Islet of Langerhans (tissue), 1 donor: ENCODE measurements at regions not wholly inside any gene's neighbourhood (a gene's known extent, or its start where the extent isn't known, plus 50 kb on each side); places are given as distances from the start of the nearest gene placed in this dataset.

Experiments used
- FAIRE-seq: peaks from one replicate; lab custom pipeline; 2011; peaks lifted over from hg19 to GRCh38; lab: Jason Lieb, UNC

DNA sequence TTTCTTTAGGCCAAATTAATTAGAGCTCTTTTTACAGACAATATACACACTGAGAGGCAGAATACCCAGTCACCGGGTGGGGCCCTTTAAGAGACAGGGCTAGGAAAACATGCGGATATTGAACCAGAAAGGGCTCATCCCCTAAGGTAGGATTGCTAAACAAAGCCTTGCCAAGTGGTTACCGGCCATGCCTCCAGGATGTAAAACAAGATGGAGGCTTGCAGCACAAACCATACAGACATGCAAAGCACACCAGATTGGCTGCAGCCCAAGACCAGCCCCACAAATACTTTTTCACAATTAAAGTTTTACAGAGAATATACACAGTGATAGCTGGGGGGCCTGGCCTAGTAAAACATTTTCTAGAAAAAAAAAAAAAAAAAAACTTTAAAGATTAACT, 210.0 kb downstream of the KLHL4 start:
- no peak for FAIRE-seq

DNA sequence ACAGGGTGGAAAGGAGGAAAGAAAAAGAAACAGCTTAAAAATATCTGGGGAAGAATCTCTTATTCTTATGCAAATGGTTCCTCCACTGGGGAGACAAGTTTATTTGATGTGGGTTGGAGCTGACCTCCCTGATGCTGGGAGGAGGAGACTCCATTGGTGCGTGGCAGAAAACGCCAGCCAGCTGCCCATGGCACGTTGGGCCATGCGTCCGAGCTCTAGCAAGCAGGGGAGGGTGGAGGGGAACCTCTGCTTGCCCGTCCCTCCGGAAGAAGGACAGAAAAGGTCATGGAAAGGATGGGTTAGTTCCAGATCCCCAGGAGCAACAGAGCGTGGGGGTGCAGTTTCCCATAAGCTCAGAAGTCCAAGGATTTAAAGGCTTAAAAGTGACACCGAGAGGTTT, 210.4 kb downstream of the KLHL4 start:
- no peak for FAIRE-seq

DNA sequence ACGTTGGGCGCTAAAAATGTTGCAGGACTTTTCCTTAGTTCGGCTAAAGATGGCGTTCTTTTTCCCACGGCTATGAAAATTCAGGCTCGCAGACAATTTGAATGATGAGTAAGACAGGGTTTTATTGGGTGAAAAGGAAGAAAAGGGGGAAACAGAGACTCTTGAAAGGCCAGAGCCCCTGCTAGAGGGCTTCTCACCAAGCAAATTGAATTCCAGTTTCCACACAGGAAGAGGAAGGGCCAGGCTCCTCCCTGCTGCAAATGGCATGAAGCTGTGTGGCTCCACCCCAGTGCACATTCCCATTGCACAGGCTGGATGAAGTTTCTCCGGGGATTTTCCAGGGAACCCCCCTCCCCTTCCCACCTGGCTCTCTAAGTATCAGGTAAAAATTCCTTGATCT, 210.9 kb downstream of the KLHL4 start:
- FAIRE-seq = no peak

DNA sequence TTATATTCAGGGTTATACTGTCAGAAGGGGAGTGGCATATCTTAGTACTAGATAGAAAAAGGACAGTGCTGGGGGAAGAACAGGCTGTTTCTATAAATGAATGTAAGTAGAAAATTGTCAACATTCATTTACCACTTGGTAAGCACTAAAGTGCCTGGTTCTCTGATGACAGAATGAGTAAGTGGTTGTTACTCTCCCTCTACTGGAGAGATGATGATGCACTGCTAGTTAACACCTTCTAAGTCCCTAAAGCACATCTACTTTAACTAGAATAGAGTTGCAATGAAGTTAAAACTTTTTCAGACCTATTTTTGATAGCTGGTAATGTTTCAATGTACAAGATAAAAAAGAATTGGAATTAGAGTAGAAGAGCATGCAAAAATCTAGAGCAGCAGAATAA, 214.5 kb downstream of the KLHL4 start:
- FAIRE-seq = no peak

DNA sequence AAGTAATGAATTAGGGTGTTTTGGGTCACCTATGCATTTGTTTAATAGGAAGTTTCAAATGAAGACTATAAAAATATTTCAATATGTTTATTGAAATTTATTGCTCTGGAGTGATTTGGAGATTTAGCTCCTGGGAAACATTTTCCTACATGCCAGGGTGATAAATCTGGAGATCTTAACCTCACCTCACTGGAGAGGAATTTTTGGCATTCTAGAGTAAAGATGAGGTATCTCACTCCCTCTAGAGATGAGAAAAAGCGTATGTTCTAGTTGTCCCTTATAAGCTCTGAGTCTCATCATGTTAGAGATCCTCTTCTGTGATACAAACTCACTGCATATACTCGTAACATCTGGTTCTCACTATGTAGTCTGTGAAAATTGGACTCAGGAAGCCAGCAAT, 219.0 kb downstream of the KLHL4 start:
- no peak for FAIRE-seq

DNA sequence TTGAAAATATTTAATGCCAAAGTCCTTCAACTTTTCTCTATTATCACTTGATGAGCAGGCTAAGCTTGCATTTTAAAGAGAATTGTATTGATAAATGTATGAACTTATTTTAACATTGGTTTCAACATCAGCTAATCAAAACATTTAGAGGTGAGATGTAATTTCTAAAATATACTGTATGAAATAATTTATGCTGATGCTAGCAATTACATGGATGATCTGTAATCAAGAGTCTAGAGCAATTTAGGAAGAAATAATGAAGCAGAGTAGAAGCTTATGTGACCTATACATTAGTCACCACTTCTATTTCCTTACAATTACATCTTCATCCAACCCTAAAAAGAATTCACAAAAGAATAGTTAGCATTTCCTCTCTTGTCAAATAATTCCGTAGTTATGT, 226.8 kb downstream of the KLHL4 start:
- FAIRE-seq = no peak

DNA sequence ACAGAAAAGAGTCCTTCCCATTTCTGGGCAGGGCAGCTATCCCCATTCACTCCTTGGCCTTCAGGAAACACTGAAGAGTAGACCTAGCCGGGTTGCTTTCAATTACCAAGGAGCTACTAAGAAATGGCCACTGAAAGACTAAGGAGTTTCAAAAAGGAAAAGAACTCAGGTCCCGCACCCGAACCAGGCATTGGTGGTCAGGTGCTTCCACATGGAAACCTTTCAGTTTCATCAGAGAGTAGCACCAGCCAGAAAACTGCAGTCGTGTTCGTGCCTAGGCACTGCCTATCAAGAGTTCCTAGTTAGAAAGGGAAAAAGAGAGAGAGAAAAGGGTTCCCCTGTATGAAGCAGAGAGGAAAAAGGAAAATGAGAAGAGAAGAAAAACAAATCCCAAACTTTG, 237.9 kb downstream of the KLHL4 start:
- no peak for FAIRE-seq

DNA sequence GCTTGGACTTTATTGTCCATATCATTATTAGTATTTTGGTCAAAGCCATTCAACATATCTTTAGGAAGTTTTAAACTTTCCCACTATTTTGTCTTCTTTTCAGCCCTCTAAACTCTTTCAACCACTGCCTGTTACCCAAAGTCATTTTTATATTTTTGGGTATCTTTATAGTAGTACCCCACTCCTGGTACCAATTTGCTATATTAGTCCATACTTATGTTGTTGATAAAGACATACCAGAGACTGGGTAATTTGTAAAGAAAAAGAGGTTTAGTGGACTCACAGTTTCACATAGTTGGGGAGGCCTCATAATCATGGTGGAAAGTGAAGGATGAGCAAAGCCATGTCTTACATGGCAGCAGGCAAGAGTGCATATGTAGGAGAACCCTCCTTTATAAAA, 271.4 kb downstream of the KLHL4 start:
- FAIRE-seq = no peak

DNA sequence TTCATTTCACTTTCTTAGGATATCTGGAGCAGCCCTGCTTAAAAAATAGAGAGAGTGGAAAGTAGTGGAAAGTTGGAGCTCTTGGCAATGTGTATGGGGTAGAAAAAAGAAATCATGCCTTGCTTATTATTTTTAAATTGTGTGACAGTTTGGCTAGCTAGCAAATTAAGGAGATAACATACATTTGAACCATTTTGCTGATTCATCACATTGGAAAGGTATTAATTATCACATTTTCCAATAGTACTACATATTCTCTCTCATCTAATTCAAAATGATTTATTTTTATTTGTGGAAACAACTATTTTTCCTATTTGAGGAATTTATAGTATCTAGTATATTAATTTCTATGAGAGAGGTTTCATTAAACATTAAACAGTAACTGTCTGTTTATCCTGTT, 280.4 kb downstream of the KLHL4 start:
- FAIRE-seq = no peak

DNA sequence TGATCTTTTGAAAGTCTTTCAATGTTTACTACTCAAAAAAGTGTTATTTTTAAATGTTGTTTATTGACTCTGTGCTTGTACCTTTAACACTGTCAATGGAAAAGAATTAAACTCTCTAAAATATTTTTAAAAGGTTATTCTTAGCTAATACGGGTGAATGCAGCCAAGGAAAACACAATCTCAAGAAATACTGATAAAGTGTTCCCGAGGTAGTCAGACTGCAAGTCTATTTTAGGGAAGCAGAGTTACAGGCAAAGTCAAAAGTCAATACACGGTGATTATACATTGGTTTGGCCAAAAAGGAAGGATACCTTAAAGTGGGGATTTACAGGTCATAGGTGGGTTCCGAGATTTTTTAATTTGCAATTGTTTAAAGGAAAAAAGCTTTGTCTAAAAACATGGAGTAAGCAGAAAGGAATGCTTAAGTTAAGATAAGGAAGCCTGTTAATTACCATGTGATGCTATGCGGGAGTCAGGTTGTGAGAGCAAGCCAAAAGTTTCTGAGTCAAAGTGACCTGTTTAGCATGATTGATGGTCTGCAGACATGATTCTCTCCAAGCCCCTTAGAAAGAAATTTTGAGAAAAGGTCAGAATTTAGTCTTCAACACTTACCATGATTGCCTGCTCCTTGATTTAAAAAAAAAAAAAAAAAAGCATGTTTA, 288.4 kb downstream of the KLHL4 start:
- no peak for FAIRE-seq

DNA sequence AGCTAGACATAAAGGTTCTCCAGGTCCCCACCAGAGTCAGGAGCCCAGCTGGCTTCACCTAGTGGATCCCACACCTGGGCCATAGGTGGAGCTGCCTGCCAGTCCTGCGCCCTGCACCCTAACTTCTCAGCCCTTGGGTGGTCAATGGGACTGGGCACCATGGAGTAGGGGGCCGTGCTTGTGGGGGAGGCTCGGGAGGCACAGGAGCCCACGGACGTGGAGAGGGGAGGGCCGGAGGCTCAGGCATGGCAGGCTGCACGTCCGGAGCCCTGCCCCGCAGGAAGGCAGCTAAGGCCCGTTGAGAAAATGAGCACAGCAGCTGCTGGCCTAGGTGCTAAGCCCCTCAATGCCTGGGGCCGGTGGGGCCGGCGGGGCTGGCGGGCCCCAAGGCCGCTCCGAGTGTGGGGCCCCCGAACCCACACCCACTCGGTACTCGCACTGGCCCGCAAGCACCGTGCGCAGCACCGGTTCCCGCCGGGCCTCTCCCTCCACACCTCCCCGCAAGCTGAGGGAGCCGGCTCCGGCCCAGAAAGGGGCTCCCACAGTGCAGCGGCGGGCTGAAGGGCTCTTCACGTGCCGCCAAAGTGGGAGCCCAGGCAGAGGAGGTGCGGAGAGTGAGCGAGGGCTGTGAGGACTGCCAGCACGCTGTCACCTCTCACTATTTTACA, 291.1 kb downstream of the KLHL4 start:
- FAIRE-seq = no peak

DNA sequence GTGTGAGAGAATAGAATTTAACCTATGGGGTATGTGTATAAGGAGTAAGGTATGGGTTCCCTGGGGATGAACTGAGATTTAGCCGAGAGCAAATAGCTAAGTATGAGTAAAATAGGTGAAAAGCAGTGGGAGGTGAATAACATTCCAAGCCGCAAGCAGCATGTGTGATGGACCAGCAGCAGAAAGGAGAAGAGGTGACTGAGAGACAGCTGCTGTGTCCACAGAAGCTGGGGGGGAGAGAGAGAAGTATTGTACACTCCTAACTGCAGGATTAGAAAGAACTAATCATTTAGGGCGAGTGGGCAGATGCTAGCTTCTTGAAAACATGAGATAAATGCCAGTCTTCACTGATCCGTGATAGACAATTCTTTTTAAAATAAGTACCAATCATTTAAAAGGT, 296.0 kb downstream of the KLHL4 start:
- no peak for FAIRE-seq

DNA sequence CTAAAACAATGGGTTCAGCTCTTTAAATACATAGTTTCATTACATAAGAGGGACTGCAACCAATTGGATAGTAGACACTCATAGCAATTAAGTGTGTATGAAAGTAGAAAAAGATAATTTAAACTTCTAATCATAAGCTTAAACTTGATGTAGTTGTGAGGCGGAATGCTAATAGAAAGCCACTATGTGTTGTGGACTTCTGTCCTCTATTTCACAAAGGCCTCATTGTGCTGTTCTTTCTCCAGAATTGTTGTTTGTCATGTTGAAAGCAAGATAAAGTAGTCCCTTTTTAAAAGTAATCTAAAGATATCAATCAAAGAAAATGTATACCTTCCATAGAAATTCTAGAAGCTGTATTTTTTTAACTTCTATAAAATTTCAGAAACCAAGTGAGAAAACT, 329.4 kb downstream of the KLHL4 start:
- FAIRE-seq = no peak

DNA sequence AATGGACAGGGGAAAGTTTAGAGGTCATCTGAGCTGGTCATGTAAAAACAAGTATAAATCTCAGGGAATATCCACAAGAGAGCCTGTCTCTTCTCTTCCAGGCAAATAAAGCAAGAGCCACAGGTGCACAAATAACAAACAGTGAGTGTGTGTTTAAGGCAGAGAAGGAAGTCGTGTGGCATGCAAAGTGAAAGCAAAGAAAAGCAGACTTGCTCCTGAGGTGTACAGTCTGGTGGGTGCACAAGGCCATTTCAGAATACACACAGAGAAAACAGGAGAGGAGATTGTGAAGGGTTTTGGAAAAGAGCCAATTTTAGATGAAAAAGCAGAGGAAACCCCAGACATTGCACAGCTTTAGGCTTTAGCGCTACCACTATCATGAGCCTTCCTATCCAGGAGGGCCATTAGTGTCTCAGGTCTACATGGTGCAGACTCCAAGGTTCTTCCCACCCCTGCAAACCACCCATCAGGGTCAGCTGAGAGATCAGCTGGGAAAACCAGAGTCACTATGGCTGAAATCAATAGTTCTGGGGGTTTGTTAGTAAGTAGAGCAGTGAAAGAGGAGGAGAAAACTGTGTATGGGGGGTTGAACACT, 355.8 kb downstream of the KLHL4 start:
- FAIRE-seq = no peak

DNA sequence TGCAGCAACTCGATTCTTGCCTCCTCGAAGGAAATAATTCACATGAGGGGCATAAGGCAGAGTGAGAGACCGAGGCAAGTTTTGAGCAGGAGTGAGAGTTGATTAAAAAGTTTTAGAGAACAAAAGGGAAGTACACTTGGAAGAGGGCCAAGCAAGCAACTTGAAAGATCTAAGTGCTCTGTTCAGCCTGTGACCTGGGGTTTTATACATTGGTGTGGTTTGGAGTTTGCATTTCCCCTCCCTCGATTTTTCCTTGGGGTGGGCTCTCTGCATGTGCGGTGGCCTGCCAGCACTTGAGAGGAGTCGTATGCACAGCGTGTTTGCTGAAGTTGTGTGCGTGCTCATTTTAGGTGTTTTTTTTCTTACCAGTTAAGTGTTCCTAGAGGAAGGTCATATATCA, 356.4 kb downstream of the KLHL4 start:
- no peak for FAIRE-seq

DNA sequence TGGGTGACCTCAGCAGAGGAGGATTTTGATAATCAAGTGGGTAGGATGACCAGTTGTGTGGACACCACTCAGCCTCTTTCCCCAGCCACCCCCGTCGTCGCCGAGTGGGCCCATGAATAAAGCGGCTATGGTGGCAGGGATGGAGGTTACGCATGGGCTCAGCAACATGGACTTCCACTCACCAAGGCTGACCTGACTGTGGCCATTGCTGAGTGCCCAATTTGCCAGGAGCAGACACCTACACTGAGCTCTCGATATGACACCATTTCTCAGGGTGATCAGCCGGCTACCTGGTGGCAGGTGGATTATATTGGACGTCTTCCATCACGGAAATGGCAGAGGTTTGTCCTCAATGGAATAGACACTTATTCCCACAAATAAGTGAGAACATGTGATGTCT, 361.3 kb downstream of the KLHL4 start:
- no peak for FAIRE-seq

DNA sequence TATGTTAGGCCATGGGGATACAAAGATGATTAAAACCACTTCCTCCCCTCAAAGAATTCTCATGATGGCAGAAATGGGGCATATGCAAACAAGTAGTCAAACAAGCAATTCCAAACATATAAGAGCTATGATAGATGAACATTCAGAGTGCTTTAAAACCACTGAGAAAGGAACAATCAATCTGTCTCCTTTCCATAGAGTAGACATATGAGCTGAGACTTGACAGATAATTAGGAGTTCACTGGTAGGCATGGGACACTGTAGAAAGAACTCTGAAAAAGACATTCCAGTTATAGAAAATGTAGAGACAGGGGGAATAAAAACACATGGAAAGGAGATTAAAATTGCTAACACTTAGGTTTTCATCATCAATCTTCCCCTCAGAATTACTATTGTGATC, 372.8 kb downstream of the KLHL4 start:
- no peak for FAIRE-seq

DNA sequence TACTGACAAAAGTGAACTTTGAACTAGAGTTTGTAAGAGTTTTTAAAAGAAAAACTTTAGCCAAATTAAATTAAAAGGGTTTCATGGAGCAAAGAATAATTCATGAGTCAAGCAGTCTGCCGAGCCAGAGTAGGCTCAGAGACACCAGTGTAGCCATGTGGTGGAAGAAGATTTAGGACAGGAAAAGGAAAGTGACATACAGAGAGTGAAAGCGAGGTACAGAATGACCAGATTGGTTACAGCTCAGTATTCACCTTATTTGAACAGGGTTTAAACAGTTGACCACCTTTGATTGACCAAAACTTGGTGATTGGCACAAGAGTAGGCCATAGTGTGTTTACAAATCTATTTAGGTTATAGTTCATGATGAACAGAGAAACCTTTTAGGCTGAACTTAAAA, 377.8 kb downstream of the KLHL4 start:
- no peak for FAIRE-seq

DNA sequence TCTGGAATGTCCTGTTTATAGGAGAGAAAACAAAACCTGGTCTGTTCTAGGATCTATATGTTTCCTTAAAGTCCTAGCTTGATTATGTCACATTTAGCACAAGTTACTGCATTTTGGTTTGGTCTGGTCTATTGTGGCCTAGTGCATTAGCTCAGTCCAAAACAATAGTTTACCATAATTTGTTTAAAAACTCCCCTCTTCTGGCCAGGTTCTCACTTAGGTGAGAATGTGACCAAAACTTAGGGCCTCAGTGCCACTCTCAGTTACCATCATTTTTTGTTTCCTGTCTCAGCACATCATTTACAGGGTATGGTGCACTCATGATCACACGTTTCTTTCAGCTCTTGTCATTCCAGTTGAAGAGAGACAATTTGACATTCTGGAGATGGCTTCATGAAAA, 378.5 kb downstream of the KLHL4 start:
- FAIRE-seq = no peak

DNA sequence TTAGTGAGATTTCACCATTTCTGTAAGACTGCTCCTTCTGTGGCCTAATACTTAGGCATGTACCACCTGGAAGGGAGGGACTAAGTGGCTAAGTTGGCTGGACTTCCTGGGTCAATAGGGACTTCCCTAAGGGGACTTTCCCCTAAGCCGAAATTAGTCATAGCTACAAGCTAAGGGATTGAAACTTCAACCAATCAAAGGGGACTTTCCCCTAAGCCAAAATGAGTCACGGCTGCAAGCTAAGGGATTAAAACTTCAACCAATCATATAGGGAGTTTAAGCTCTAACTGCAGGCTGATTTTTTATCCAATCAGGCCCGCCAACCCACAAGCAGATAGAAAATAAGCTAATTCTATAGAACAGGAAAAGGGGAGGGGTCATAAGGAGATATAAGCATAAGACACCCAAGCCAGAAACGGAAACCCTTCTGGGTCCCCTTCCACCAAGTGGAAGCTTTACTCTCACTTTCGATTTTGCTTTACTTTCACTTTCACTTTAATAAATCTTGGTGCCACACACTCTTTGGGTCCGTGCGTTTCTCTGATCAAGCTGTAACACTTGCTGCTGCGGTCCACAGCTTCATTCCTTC, 382.8 kb downstream of the KLHL4 start:
- no peak for FAIRE-seq

DNA sequence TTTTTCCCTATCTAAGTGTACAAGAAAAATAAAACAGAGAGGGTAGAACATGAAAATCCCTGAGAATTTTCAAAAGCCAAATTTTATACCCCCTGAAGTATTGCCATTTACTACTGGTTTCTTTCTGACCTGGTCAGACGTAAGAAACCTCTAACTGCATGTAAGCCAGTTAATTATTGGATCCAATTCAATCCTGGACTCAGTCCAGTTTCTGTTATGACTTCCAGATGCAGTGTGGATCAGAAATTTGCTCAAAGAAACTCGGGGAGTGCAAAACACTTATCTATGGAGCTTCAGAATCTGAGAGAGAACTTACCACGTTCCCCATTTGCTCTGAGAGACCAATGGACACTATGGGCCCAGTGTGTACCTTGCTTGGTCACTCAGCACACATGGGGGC, 383.5 kb downstream of the KLHL4 start:
- FAIRE-seq = no peak

DNA sequence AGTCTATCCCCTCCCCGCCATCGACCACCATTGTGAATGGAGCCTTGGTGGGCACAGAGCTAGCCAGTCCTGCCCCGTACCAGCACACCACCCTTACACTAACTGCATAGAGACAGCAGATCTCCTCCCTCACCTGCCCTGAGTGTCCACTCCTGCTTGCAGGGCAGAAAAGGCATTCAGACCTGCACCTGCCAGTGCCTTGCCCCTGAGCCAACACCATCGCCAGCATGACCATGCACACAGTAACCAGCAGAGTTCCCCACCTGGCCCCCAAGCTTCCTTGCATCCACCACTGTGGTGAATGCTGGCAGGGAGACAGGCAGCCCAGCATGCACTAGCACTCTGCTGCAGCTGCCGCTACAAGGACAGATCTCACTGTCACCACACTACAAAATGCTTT, 397.1 kb downstream of the KLHL4 start:
- no peak for FAIRE-seq

DNA sequence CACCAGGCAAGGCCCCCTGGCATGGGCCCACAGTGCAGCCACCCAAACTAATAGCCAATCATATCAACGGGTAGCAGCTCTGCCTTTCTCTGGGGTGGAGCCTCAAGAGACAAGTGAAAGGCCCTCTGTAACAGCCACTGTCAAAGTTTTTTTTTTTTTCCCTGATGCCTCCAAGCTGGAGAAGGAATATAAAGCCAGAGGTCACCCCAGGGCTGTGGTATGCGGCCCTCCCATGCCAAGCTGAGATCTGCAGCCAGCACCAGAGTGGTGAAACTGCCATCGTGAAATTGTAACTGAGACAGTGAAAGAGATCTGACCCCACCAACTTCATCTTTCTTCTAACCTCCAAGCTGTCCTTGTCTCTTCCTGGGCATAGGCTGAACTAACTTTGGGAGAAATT, 407.0 kb downstream of the KLHL4 start:
- no peak for FAIRE-seq

DNA sequence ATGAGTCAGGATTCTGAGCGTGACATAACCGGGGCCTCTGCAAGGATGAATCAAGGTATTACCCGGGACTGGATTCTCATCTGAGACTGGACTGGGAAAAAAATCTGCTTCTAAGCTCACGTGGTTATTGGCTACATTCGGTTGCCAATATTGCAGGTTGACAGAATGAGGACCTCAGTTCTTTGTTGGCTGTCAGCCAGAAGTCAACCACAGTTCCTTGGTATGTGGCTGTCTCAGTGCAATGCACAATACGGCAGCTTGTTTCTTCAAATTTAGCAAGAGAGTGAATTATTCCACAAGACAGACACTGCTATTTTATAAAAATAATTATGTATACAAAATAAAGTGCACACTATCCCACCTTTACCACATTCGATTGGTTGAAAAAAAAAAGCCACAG, 424.2 kb downstream of the KLHL4 start:
- no peak for FAIRE-seq
